MCF 10A (cell line): ENCODE measurements at regions not wholly inside any gene's neighbourhood (a gene's known extent, or its start where the extent isn't known, plus 50 kb on each side); places are given as distances from the start of the nearest gene placed in this dataset.
A peak's percentile ranks its signal among the peaks of the same experiment; 100 is the strongest.
"Not testable (repeated sequence)": the region's sequence is repeated elsewhere in the genome, so short reads cannot be mapped to it uniquely, and the experiment has no call there.

Source experiments
- BruUV-seq: library from RNA; stranded (reverse); fragments of 400-500 nt; replicated peaks from 2 replicates; lab custom pipeline; 2021; lab: Mats Ljungman, UMichigan
- CTCF ChIA-PET: fragments of 300-600 bp; sonication (Branson Sonifier 250); formaldehyde crosslinking; extraction: SDS; loops from one replicate; lab custom pipeline; 2021; ENCODE audit warnings: antibody characterized with exemption, inconsistent platforms; lab: Yijun Ruan, JAX
- POLR2A ChIA-PET: fragments of 300-600, 350-650 bp; sonication (Branson Sonifier 250); formaldehyde crosslinking; extraction: SDS; loops from one replicate; lab custom pipeline; 2020; ENCODE audit warnings: antibody characterized with exemption, inconsistent platforms; lab: Yijun Ruan, JAX
- DNase-seq: peaks from one replicate; pipeline ENCODE4 v3.0.0-alpha.2; 2018; ENCODE audit not compliant: unreplicated experiment
- H3K27ac Mint-ChIP-seq: one replicate; pipeline ENCODE4 v1.8.0; 2022; ENCODE audit warnings: mild to moderate bottlenecking, low read depth, mixed read lengths; ENCODE audit not compliant: unreplicated experiment
- H3K27me3 Mint-ChIP-seq: one replicate; pipeline ENCODE4 v1.8.0; 2022; ENCODE audit warnings: mixed read lengths; ENCODE audit not compliant: insufficient read depth, unreplicated experiment
- H3K36me3 Mint-ChIP-seq: one replicate; pipeline ENCODE4 v1.8.0; 2022; ENCODE audit warnings: mild to moderate bottlenecking, moderate library complexity, mixed read lengths; ENCODE audit not compliant: insufficient read depth, unreplicated experiment
- H3K4me1 Mint-ChIP-seq: one replicate; pipeline ENCODE4 v1.8.0; 2022; ENCODE audit warnings: mixed read lengths; ENCODE audit not compliant: insufficient read depth, unreplicated experiment
- H3K4me3 Mint-ChIP-seq: one replicate; pipeline ENCODE4 v1.8.0; 2022; ENCODE audit warnings: mild to moderate bottlenecking, moderate library complexity, mixed read lengths; ENCODE audit not compliant: unreplicated experiment
- H3K9me3 Mint-ChIP-seq: one replicate; pipeline ENCODE4 v1.8.0; 2022; ENCODE audit warnings: mixed read lengths; ENCODE audit not compliant: unreplicated experiment
- intact Hi-C: fragments of 100-400 bp; cut with micrococcal nuclease; formaldehyde crosslinking; loops from 2 replicates; pipeline ENCODE4 v1.14.1; 2022
- TF ChIP-seq, protein P1 (sequence below): fragments of 200-600 bp; IDR thresholded peaks from one replicate; pipeline ENCODE4 v1.8.0; 2022; ENCODE audit warnings: antibody characterized with exemption, mild to moderate bottlenecking; ENCODE audit not compliant: unreplicated experiment

DNA sequence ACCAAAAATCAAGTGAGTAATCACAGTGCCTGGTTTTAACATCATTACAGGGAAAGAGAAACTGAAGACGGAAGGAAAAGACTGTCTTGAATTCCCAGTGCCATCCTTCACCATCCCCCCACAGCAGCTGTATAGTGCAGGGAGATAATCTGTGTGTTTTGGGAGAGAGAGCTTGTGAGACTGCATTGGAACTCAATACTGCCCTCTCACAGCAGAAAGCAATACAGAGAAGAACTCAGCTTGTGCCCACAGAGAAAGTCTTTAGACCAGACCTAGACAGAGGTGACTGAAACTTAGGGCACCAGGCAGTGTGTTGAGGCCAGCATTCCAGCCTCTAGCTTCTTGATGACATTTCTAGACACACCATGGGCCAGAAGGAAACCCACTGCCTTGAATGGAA lies 754.7 kb upstream of the CDH6 start:
- intact Hi-C loops: no loop called here
- no peak overlapping the region for H3K27ac Mint-ChIP-seq
- H3K9me3 Mint-ChIP-seq: peaks cover 42% of the 10 kb centered on the region
- POLR2A ChIA-PET: no interaction called here
- CTCF ChIA-PET: interaction anchor here (0.6 to 1.2 kb wide), 3 partner anchors 25 to 793 kb away, joined by 3 to 4 read pairs (median 3); no protein-coding TSS in a partner anchor
- no peaks in the 10 kb centered on the region for H3K27me3 Mint-ChIP-seq
- no peak overlapping the region for H3K4me3 Mint-ChIP-seq
- no peaks in the 10 kb centered on the region for H3K36me3 Mint-ChIP-seq
- TF ChIP-seq, protein P1, sequence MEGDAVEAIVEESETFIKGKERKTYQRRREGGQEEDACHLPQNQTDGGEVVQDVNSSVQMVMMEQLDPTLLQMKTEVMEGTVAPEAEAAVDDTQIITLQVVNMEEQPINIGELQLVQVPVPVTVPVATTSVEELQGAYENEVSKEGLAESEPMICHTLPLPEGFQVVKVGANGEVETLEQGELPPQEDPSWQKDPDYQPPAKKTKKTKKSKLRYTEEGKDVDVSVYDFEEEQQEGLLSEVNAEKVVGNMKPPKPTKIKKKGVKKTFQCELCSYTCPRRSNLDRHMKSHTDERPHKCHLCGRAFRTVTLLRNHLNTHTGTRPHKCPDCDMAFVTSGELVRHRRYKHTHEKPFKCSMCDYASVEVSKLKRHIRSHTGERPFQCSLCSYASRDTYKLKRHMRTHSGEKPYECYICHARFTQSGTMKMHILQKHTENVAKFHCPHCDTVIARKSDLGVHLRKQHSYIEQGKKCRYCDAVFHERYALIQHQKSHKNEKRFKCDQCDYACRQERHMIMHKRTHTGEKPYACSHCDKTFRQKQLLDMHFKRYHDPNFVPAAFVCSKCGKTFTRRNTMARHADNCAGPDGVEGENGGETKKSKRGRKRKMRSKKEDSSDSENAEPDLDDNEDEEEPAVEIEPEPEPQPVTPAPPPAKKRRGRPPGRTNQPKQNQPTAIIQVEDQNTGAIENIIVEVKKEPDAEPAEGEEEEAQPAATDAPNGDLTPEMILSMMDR: no peak
- H3K4me1 Mint-ChIP-seq: peaks cover 16% of the 10 kb centered on the region
- BruUV-seq: no TSS peak
- no peak for DNase-seq

DNA sequence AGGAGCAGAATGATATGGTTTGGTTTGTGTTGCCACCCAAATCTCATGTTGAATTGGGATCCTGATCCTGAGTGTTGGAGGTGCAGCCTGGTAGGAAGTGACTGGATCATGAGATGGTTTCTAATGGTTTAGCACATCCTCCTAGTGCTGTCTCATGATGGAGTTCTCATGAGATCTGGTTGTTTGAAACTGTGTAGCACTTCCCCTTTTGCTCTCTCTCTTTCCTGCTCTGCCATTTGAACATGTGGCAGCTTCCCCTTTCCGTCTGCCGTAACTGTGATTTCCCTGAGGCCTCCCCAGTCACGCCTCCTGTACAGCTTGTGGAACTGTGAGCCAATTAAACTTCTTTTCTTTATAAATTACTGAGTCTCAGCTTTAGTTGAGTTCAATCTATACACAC lies 756.8 kb upstream of the CDH6 start:
- POLR2A ChIA-PET: no interaction called here
- intact Hi-C loops: no loop called here
- TF ChIP-seq, protein P1: no peak

DNA sequence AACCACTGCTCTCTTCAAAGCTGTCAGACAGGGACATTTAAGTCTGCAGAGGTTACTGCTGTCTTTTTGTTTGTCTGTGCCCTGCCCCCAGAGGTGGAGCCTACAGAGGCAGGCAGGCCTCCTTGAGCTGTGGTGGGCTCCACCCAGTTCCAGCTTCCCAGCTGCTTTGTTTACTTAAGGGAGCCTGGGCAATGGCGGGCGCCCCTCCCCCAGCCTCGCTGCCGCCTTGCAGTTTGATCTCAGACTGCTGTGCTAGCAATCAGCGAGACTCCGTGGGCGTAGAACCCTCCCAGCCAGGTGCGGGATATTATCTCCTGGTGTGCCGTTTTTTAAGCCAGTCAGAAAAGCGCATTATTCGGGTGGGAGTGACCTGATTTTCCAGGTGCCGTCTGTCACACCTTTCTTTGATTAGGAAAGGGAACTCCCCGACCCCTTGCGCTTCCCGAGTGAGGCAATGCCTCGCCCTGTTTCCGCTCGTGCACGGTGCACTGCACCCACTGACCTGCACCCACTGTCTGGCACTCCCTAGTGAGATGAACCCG lies 764.5 kb upstream of the CDH6 start:
- H3K9me3 Mint-ChIP-seq, BruUV-seq, H3K36me3 Mint-ChIP-seq, CTCF ChIA-PET, DNase-seq, intact Hi-C loops, H3K4me3 Mint-ChIP-seq, H3K27ac Mint-ChIP-seq, H3K4me1 Mint-ChIP-seq, H3K27me3 Mint-ChIP-seq, POLR2A ChIA-PET: not testable (repeated sequence)

More for the DNA sequence above, 756.8 kb upstream of the CDH6 start:
- H3K4me3 Mint-ChIP-seq: no peak overlapping the region
- H3K36me3 Mint-ChIP-seq: no peaks in the 10 kb centered on the region
- DNase-seq: no peak
- CTCF ChIA-PET: no interaction called here
- H3K9me3 Mint-ChIP-seq: peaks cover 39% of the 10 kb centered on the region
- no TSS peak for BruUV-seq
- H3K27me3 Mint-ChIP-seq: no peaks in the 10 kb centered on the region
- peak overlapping the region; percentile 32 for H3K27ac Mint-ChIP-seq
- peaks cover 16% of the 10 kb centered on the region for H3K4me1 Mint-ChIP-seq

DNA sequence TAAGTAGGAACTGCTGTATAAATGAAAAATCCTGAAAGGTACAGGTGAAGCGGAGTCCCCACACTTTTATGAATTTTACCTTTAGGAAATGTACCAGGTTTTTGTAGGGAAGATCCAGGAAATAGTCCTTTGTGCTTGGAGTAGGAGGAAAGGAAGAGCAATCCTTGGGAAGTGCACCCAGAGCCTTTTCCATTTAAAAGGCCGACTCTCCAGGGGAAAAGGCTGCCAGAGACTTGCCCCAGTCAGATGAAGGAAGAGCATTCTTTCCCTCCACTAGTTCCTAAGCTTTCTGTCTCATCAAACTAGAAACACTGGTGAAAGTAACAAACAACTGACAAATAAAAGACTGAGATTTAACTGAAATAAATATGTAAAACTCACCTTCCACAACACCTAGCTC lies 779.4 kb upstream of the CDH6 start:
- H3K9me3 Mint-ChIP-seq: peaks cover 4% of the 10 kb centered on the region

More for the DNA sequence above, 779.4 kb upstream of the CDH6 start:
- H3K36me3 Mint-ChIP-seq: no peaks in the 10 kb centered on the region
- no peaks in the 10 kb centered on the region for H3K27me3 Mint-ChIP-seq
- TF ChIP-seq, protein P1: no peak
- intact Hi-C loops: no loop called here
- no TSS peak for BruUV-seq
- no peaks in the 10 kb centered on the region for H3K4me1 Mint-ChIP-seq
- H3K27ac Mint-ChIP-seq: no peak overlapping the region
- no peak for DNase-seq
- H3K4me3 Mint-ChIP-seq: no peak overlapping the region
- ChIA-PET POLR2A (interaction anchor here (0.7 kb wide), 1 partner anchor 50 kb away, joined by 3 read pairs; no protein-coding TSS in a partner anchor), CTCF (interaction anchor here (0.7 to 2.6 kb wide), 8 partner anchors 12 to 1721 kb away, joined by 3 to 14 read pairs (median 4); no protein-coding TSS in a partner anchor)
